Neural crest cell (in vitro differentiated cells): ENCODE measurements at regions not wholly inside any gene's neighbourhood (a gene's known extent, or its start where the extent isn't known, plus 50 kb on each side); places are given as distances from the start of the nearest gene placed in this dataset.

Experiments
- DNase-seq: peaks from one replicate; pipeline ENCODE4 v3.0.0; 2021; ENCODE audit warnings: low read depth, mixed read lengths, low spot score
- H3K27ac Mint-ChIP-seq: one replicate; pipeline ENCODE4 v1.8.0; 2021; ENCODE audit warnings: mild to moderate bottlenecking, mixed read lengths; ENCODE audit not compliant: unreplicated experiment
- H3K27me3 Mint-ChIP-seq: 2 replicates; pipeline ENCODE4 v1.8.0; 2021; ENCODE audit warnings: low read depth, mild to moderate bottlenecking, mixed read lengths
- H3K36me3 Mint-ChIP-seq: 2 replicates; pipeline ENCODE4 v1.8.0; 2021; ENCODE audit warnings: low read depth, mild to moderate bottlenecking, mixed read lengths
- H3K4me1 Mint-ChIP-seq: 2 replicates; pipeline ENCODE4 v1.8.0; 2021; ENCODE audit warnings: mixed read lengths
- H3K4me3 Mint-ChIP-seq: one replicate; pipeline ENCODE4 v1.8.0; 2021; ENCODE audit warnings: mild to moderate bottlenecking, mixed read lengths
- H3K9me3 Mint-ChIP-seq: 2 replicates; pipeline ENCODE4 v1.8.0; 2021; ENCODE audit warnings: mixed read lengths
- CTCF ChIP-seq: fragments of 200-600 bp; sonication (generic); conservative IDR thresholded peaks from 2 replicates; pipeline ENCODE4 v1.5.0; 2021; ENCODE audit warnings: antibody characterized with exemption, mild to moderate bottlenecking

DNA sequence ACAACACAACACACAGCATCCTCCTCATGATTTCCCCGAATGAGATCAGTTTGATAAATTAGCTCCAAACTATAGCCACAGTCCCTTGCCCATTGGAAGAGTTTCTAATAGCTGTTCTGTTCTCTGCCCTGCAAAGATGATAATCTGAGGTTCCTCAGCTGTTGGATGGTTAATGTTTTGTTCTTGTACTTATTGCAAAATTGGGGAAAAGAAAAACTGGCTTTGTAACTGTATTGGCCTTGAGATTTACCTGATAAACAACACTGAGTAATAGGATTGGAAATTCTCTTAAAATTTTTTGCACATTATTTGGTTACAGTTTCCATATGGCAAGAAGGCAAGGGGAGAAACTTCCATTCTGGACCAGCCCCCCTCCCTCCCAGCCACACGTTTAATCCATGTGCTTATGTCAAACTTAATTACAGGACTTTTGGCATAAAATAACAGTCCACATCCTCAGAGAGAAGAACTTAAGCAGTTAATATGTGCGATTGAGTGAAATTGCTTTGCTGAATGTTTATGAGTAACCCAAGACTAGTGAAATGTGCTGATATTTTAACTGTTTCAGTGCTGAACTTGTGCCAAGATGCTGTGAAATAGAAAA, 119.1 kb upstream of the ZFHX3 start:
- DNase-seq = no peak
- no peak overlapping the region for H3K27ac Mint-ChIP-seq
- H3K4me1 Mint-ChIP-seq = peaks cover 50% of the 10 kb centered on the region
- TF ChIP-seq CTCF = no peak
- no peaks in the 10 kb centered on the region for H3K9me3 Mint-ChIP-seq
- no peaks in the 10 kb centered on the region for H3K36me3 Mint-ChIP-seq
- H3K4me3 Mint-ChIP-seq = no peak overlapping the region
- H3K27me3 Mint-ChIP-seq = no peaks in the 10 kb centered on the region

- no peak for TF ChIP-seq CTCF
- Mint-ChIP-seq H3K4me1 (peaks cover 48% of the 10 kb centered on the region), H3K4me3 (no peak overlapping the region), H3K27me3 (no peaks in the 10 kb centered on the region), H3K9me3 (no peaks in the 10 kb centered on the region), H3K27ac (no peak overlapping the region), H3K36me3 (no peaks in the 10 kb centered on the region)
- DNase-seq = no peak
These were observed 118.5 kb upstream of the ZFHX3 start for GRCh38 chr16:73166441-73166851.

- Mint-ChIP-seq H3K4me3 (no peak overlapping the region), H3K4me1 (peaks cover 30% of the 10 kb centered on the region), H3K9me3 (peaks cover 6% of the 10 kb centered on the region), H3K27me3 (no peaks in the 10 kb centered on the region), H3K36me3 (peaks cover 5% of the 10 kb centered on the region), H3K27ac (no peak overlapping the region)
- no peak for DNase-seq
- no peak for TF ChIP-seq CTCF
These were observed 115.4 kb upstream of the ZFHX3 start for GRCh38 chr16:73163238-73163815.

- no peak overlapping the region for H3K27ac Mint-ChIP-seq
- H3K4me3 Mint-ChIP-seq = no peak overlapping the region
These were observed 114.0 kb upstream of the ZFHX3 start for GRCh38 chr16:73161977-73162376.

GRCh38 chr16:73159296-73159695, 111.4 kb upstream of the ZFHX3 start:
- Mint-ChIP-seq H3K4me3 (no peak overlapping the region), H3K27ac (no peak overlapping the region), H3K36me3 (peaks cover 5% of the 10 kb centered on the region), H3K4me1 (peaks cover 15% of the 10 kb centered on the region), H3K27me3 (no peaks in the 10 kb centered on the region), H3K9me3 (peaks cover 6% of the 10 kb centered on the region)
- DNase-seq = no peak
- no peak for TF ChIP-seq CTCF

More at GRCh38 chr16:73161977-73162376, 114.0 kb upstream of the ZFHX3 start:
- no peaks in the 10 kb centered on the region for H3K27me3 Mint-ChIP-seq
- H3K9me3 Mint-ChIP-seq = peaks cover 6% of the 10 kb centered on the region
- H3K36me3 Mint-ChIP-seq = peaks cover 5% of the 10 kb centered on the region
- TF ChIP-seq CTCF = no peak
- peaks cover 21% of the 10 kb centered on the region for H3K4me1 Mint-ChIP-seq
- no peak for DNase-seq
